HG03432 (cell line): ENCODE measurements at regions not wholly inside any gene's neighbourhood (a gene's known extent, or its start where the extent isn't known, plus 50 kb on each side); places are given as distances from the start of the nearest gene placed in this dataset.

Source experiments
- ATAC-seq: cut with Tn5 transposase; IDR thresholded peaks from one replicate; pipeline ENCODE4 v1.9.1; 2021; ENCODE audit warnings: mild to moderate bottlenecking, moderate library complexity; ENCODE audit not compliant: unreplicated experiment

DNA sequence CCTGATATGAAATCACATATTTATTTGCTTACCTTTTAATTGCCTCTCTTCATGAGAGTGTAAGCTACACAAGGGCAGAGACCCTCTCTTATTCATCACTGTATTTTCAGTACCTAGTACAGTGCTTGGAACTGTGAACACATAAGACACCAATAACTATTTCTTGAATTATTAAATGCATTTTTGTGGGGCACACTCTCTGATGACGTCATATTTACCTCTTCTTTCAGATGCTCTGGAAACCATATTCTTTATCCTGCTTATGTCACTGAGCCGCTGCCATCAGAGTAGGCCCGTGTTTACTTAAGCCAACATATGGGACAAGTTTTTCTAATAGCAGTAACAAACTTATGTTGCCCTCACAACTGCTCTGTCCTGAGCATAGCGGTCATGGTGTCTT is 266.5 kb downstream of the ELAVL2 start:
- no peak for ATAC-seq

- no peak for ATAC-seq
Observed at GRCh38 chr9:23563517-23563916, 262.5 kb downstream of the ELAVL2 start.

GRCh38 chr9:23567516-23568165 is 258.4 kb downstream of the ELAVL2 start:
- no peak for ATAC-seq

GRCh38 chr9:23571414-23572104 is 254.5 kb downstream of the ELAVL2 start:
- peak; percentile 67 for ATAC-seq

GRCh38 chr9:23573800-23574199 is 252.2 kb downstream of the ELAVL2 start:
- ATAC-seq, result no peak

GRCh38 chr9:23577611-23578010 is 248.4 kb downstream of the ELAVL2 start:
- ATAC-seq, result no peak

- ATAC-seq, result no peak
Observed at GRCh38 chr9:23581931-23582330, 244.1 kb downstream of the ELAVL2 start.

DNA sequence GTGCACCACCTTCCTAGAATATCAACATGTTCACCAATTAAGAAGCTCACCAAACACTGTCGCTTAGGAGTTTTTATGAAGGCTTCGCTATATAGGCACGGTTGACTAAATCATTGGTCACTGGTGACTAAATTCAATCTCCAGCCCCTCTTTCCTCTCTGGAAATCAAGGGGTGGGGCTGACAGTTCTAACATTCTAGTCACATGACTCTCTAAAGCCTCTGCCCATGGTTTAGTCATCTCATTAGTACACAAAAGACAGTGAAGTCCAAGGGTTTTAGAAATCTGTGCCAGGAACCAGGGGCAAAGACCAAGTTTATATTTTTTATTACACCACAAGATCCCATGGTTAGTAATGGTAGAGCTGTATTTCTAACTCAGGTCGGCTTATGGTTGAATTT is 243.2 kb downstream of the ELAVL2 start:
- no peak for ATAC-seq

GRCh38 chr9:23586906-23587305 is 239.1 kb downstream of the ELAVL2 start:
- ATAC-seq, result peak; percentile 58

- no peak for ATAC-seq
Observed at GRCh38 chr9:23587433-23587832, 238.6 kb downstream of the ELAVL2 start.

DNA sequence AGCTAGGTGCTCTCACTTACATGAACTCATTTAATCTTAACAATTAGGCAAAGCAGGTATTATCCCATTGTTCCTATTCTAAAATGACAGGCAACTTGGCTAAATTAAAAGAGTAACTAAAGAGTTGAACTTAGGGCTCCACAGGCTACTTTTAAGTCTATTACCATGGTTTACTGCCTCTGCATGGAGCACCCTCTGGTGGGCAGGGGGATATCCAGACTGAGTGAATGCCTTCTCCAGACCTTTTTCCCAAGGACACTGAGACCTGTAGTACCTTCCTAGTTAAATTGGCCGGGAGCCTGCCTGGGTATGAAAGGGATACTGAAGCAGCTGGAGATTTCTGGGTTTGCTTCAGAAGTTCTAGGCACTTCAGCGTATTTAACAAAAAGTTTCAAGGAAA is 238.1 kb downstream of the ELAVL2 start:
- ATAC-seq, result no peak

GRCh38 chr9:23590276-23591000 is 235.6 kb downstream of the ELAVL2 start:
- ATAC-seq, result no peak

DNA sequence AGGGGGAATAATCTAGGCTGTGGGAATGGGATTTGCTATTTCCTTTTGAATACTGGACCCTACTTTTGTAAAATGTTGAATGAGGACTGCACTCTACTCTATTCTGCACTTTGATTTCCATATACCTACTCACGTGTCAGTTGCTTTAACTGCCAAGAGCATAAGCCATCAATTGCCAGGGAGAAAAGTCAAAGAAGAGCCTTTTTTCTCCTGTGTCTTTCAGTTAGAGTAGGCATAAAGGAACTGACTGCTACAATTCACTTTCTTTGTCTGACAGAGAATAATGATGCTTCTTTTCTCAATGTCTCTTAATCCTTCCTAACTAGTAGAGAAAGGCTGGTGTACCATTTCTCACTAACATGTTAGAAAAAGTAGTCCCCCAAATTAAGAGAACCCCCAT is 231.6 kb downstream of the ELAVL2 start:
- no peak for ATAC-seq

DNA sequence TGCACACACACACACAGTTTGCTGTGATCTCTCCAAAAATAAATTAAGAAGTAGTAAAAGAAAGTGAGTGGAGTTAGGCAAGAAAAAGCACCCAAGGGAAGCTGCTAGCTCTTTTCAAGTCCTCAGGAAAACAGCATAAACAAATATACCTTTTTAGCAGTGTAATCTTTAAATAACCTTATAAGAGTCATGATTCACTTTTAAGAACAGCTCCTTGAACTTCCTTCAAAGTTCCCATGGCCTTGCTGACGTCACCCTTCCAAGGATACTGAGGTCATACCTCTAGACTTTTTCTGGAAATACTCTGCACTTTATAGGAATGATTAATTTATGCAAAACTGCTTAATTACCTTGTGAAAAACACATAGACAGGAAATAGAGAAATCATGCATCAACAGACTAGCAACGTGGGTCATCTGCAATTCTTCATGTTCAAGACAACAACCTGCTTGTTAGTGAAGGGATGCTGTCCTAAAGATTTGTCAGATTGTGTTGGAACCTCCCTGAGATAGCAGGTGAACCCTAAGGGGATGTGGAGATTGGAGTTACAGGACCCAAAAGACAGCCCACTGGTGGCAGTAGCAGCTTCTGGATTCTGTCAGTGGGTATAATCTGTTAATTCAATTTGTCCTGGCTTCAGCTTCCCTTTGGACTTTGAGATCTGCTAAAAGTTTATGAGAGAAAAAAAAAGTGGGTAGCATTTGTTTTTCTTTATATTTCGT is 229.0 kb downstream of the ELAVL2 start:
- ATAC-seq, result no peak

GRCh38 chr9:23598994-23599393 is 227.0 kb downstream of the ELAVL2 start:
- ATAC-seq, result no peak

GRCh38 chr9:23603311-23603710 is 222.7 kb downstream of the ELAVL2 start:
- ATAC-seq, result no peak

GRCh38 chr9:23606107-23606506 is 219.9 kb downstream of the ELAVL2 start:
- no peak for ATAC-seq

GRCh38 chr9:23608456-23608855 is 217.6 kb downstream of the ELAVL2 start:
- no peak for ATAC-seq

DNA sequence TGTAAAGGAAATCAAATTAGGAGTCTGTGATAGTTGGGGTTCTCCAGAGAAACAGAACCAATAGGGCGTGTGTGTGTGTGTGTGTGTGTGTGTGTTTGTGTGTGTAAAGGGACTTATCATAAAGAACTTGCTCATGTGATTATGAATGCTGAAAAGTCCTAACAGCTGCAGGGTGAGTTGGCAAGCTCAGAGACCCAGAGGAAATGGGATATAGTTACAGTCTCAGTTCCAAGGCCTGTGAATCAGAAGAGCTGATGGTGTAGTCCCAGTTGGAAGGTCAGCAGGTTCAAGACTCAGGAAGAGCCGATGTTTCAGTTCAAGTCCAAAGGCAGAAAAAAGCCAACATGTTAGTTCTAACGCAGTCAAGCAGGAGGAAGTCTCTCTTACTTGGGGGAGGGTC is 214.2 kb downstream of the ELAVL2 start:
- ATAC-seq, result no peak

DNA sequence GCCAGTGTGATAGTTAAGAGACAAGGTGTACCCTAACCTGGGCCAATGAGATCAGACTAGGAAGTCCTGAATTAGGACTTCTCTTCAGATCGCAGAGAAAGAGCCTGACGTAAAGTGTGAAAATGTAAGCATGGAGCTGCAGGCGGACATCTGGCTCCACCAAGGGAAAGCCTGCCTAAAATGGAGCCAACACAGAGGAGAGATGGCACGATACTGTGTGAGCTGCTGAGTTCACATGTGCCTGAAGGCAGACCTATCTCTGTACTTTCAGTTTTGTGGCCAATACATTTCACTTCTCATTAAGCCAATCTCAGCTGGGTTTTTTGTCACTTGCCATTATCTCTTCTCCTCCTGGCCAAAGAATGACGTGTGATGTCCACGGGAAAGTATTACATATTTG is 210.5 kb downstream of the ELAVL2 start:
- ATAC-seq, result no peak

- ATAC-seq, result no peak
Observed at GRCh38 chr9:23621188-23621587, 204.9 kb downstream of the ELAVL2 start.
